PFSK-1 (cell line): ENCODE measurements at regions not wholly inside any gene's neighbourhood (a gene's known extent, or its start where the extent isn't known, plus 50 kb on each side); places are given as distances from the start of the nearest gene placed in this dataset.

Experiments used
- FOXP2 ChIP-seq: optimal IDR thresholded peaks from 2 replicates; pipeline ENCODE3; 2011; ENCODE audit warnings: borderline replicate concordance, control low read depth, inconsistent platforms; ENCODE audit not compliant: insufficient read depth; ENCODE audit errors: extremely low read length, extremely low read depth
- POLR2AphosphoS5 ChIP-seq: IDR thresholded peaks from 2 replicates; pipeline ENCODE4 v1.6.1; 2012; ENCODE audit warnings: low read depth, mild to moderate bottlenecking, control low read depth, low read length, moderate library complexity
- SIN3A ChIP-seq: IDR thresholded peaks from 2 replicates; pipeline ENCODE4 v1.6.1; 2012; ENCODE audit warnings: mild to moderate bottlenecking, low read length, moderate library complexity, borderline replicate concordance; ENCODE audit not compliant: insufficient read depth
- TAF1 ChIP-seq: IDR thresholded peaks from 2 replicates; pipeline ENCODE4 v1.6.1; 2012; ENCODE audit warnings: low read length, control low read depth, borderline replicate concordance; ENCODE audit not compliant: insufficient read depth

GRCh38 chr1:218585511-218586184, 240.5 kb downstream of the TGFB2 start:
- TF ChIP-seq POLR2AphosphoS5 (no peak), SIN3A (no peak), FOXP2 (peak; percentile 53), TAF1 (no peak)
